Left colon (tissue), 2 donors: ENCODE measurements at regions not wholly inside any gene's neighbourhood (a gene's known extent, or its start where the extent isn't known, plus 50 kb on each side); places are given as distances from the start of the nearest gene placed in this dataset.
"Not testable (repeated sequence)": the region's sequence is repeated elsewhere in the genome, so short reads cannot be mapped to it uniquely, and the experiment has no call there.

Experiments used
- ATAC-seq: fragments of 200-7000 bp; cut with Tn5 transposase; one replicate; pipeline ENCODE4 v1.9.1; 2020; ENCODE audit warnings: mild to moderate bottlenecking, moderate library complexity
- DNase-seq, 2 donors: peaks; one replicate each; pipeline ENCODE4 v3.0.0-alpha.2; 2020
- intact Hi-C, 2 donors: fragments of 100-400 bp; cut with DNase I in 1 of 2; cut with micrococcal nuclease in 1 of 2; formaldehyde crosslinking; loops; one replicate each; pipeline versions ENCODE4 v1.11.2 to v1.14.0; 2022; cut with DNase I, micrococcal nuclease
- donor health status: DM: no; HTN: no; CAD: no.
- donor health status: DM: yes; HTN: yes; CAD: no.

GRCh38 chr5:28402590-28403301 lies 1364.4 kb upstream of the CDH9 start:
- ATAC-seq (no peak), DNase-seq (no peak)
- intact Hi-C loops: no loop called here

- ATAC-seq: no peak
- intact Hi-C loops: no loop called here
Observed at GRCh38 chr5:28400076-28400475, 1361.7 kb upstream of the CDH9 start.

GRCh38 chr5:28399211-28399610 lies 1360.8 kb upstream of the CDH9 start:
- no peak for DNase-seq
- intact Hi-C loops: no loop called here

More at GRCh38 chr5:28400076-28400475, 1361.7 kb upstream of the CDH9 start:
- DNase-seq: no peak

GRCh38 chr5:28398185-28398584 lies 1359.8 kb upstream of the CDH9 start:
- intact Hi-C loops: no loop called here
- DNase-seq: no peak
- no peak for ATAC-seq

More at GRCh38 chr5:28399211-28399610, 1360.8 kb upstream of the CDH9 start:
- no peak for ATAC-seq

GRCh38 chr5:28397502-28397941 lies 1359.1 kb upstream of the CDH9 start:
- no peak for ATAC-seq
- intact Hi-C loops: no loop called here
- no peak for DNase-seq

- ATAC-seq: no peak
- no peak for DNase-seq
- intact Hi-C loops: no loop called here
Observed at GRCh38 chr5:28391277-28391676, 1352.9 kb upstream of the CDH9 start.

- ATAC-seq (no peak), DNase-seq (no peak)
- intact Hi-C loops: no loop called here
Observed at GRCh38 chr5:28390341-28390740, 1352.0 kb upstream of the CDH9 start.

GRCh38 chr5:28389727-28390126 lies 1351.3 kb upstream of the CDH9 start:
- intact Hi-C loops, ATAC-seq, DNase-seq: not testable (repeated sequence)

- DNase-seq (no peak), ATAC-seq (no peak)
- intact Hi-C loops: no loop called here
Observed at GRCh38 chr5:28388428-28388827, 1350.0 kb upstream of the CDH9 start.

- ATAC-seq (no peak), DNase-seq (no peak)
- intact Hi-C loops: no loop called here
Observed at GRCh38 chr5:28386712-28387111, 1348.3 kb upstream of the CDH9 start.

GRCh38 chr5:28380167-28380566 lies 1341.8 kb upstream of the CDH9 start:
- DNase-seq: no peak
- intact Hi-C loops: no loop called here
- no peak for ATAC-seq

- no peak for DNase-seq
- intact Hi-C loops: no loop called here
- no peak for ATAC-seq
Observed at GRCh38 chr5:28374492-28374967, 1336.1 kb upstream of the CDH9 start.

- intact Hi-C loops: no loop called here
- DNase-seq: no peak
- no peak for ATAC-seq
Observed at GRCh38 chr5:28370896-28371295, 1332.5 kb upstream of the CDH9 start.

- ATAC-seq: no peak
- intact Hi-C loops: no loop called here
- DNase-seq: no peak
Observed at GRCh38 chr5:28369418-28369817, 1331.0 kb upstream of the CDH9 start.

GRCh38 chr5:28355831-28356230 lies 1317.4 kb upstream of the CDH9 start:
- ATAC-seq (no peak), DNase-seq (no peak)
- intact Hi-C loops: no loop called here

GRCh38 chr5:28346696-28347095 lies 1308.3 kb upstream of the CDH9 start:
- intact Hi-C loops: no loop called here
- ATAC-seq: no peak
- no peak for DNase-seq

- ATAC-seq (no peak), DNase-seq (no peak)
- intact Hi-C loops: no loop called here
Observed at GRCh38 chr5:28344836-28345433, 1306.5 kb upstream of the CDH9 start.

GRCh38 chr5:28329176-28329575 lies 1290.8 kb upstream of the CDH9 start:
- no peak for ATAC-seq
- intact Hi-C loops: no loop called here

GRCh38 chr5:28328681-28329080 lies 1290.3 kb upstream of the CDH9 start:
- ATAC-seq (no peak), DNase-seq (no peak)
- intact Hi-C loops: no loop called here

More at GRCh38 chr5:28329176-28329575, 1290.8 kb upstream of the CDH9 start:
- no peak for DNase-seq

GRCh38 chr5:28324174-28324573 lies 1285.8 kb upstream of the CDH9 start:
- no peak for ATAC-seq
- intact Hi-C loops: no loop called here
- DNase-seq: no peak

- DNase-seq (no peak), ATAC-seq (no peak)
- intact Hi-C loops: no loop called here
Observed at GRCh38 chr5:28313953-28314352, 1275.6 kb upstream of the CDH9 start.
